GM21576 (cell line): ENCODE measurements at regions not wholly inside any gene's neighbourhood (a gene's known extent, or its start where the extent isn't known, plus 50 kb on each side); places are given as distances from the start of the nearest gene placed in this dataset.

Experiments
- ATAC-seq: cut with Tn5 transposase; IDR thresholded peaks from one replicate; pipeline ENCODE4 v1.9.1; 2021; ENCODE audit warnings: mild to moderate bottlenecking, moderate library complexity; ENCODE audit not compliant: unreplicated experiment

GRCh38 chr5:175288048-175288621 lies 155.8 kb downstream of the DRD1 start:
- ATAC-seq, result no peak

GRCh38 chr5:175286981-175287380 lies 157.0 kb downstream of the DRD1 start:
- ATAC-seq, result no peak

GRCh38 chr5:175285261-175285660 lies 158.7 kb downstream of the DRD1 start:
- ATAC-seq, result no peak

GRCh38 chr5:175284806-175285205 lies 159.2 kb downstream of the DRD1 start:
- no peak for ATAC-seq

- no peak for ATAC-seq
These were observed 161.3 kb downstream of the DRD1 start for GRCh38 chr5:175282611-175283225.

GRCh38 chr5:175281714-175282113 lies 162.3 kb downstream of the DRD1 start:
- peak; percentile 59 for ATAC-seq

- no peak for ATAC-seq
These were observed 162.7 kb downstream of the DRD1 start for GRCh38 chr5:175281257-175281656.

GRCh38 chr5:175279506-175279905 lies 164.5 kb downstream of the DRD1 start:
- no peak for ATAC-seq

GRCh38 chr5:175275748-175276147 lies 168.2 kb downstream of the DRD1 start:
- ATAC-seq, result no peak

- ATAC-seq, result no peak
These were observed 168.9 kb downstream of the DRD1 start for GRCh38 chr5:175275097-175275496.

- ATAC-seq, result no peak
These were observed 169.8 kb downstream of the DRD1 start for GRCh38 chr5:175274171-175274570.

GRCh38 chr5:175264406-175264805 lies 179.6 kb downstream of the DRD1 start:
- ATAC-seq, result no peak

- no peak for ATAC-seq
These were observed 180.2 kb downstream of the DRD1 start for GRCh38 chr5:175263776-175264175.

- ATAC-seq, result no peak
These were observed 182.5 kb downstream of the DRD1 start for GRCh38 chr5:175261526-175261925.

- no peak for ATAC-seq
These were observed 182.9 kb downstream of the DRD1 start for GRCh38 chr5:175261037-175261436.

GRCh38 chr5:175257847-175258194 lies 186.2 kb downstream of the DRD1 start:
- no peak for ATAC-seq

- ATAC-seq, result no peak
These were observed 186.7 kb downstream of the DRD1 start for GRCh38 chr5:175257128-175257846.

- no peak for ATAC-seq
These were observed 189.8 kb downstream of the DRD1 start for GRCh38 chr5:175254155-175254554.

GRCh38 chr5:175253597-175253996 lies 190.4 kb downstream of the DRD1 start:
- no peak for ATAC-seq

- no peak for ATAC-seq
These were observed 191.7 kb downstream of the DRD1 start for GRCh38 chr5:175252234-175252805.

GRCh38 chr5:175250426-175250825 lies 193.6 kb downstream of the DRD1 start:
- no peak for ATAC-seq

GRCh38 chr5:175248416-175248905 lies 195.5 kb downstream of the DRD1 start:
- ATAC-seq, result no peak
